G401 (cell line): ENCODE measurements at regions not wholly inside any gene's neighbourhood (a gene's known extent, or its start where the extent isn't known, plus 50 kb on each side); places are given as distances from the start of the nearest gene placed in this dataset.
"Not testable (repeated sequence)": the region's sequence is repeated elsewhere in the genome, so short reads cannot be mapped to it uniquely, and the experiment has no call there.

Experiments used
- DNase-seq: peaks from one replicate; pipeline ENCODE4 v3.0.0-alpha.2; 2015; ENCODE audit warnings: low spot score
- in situ Hi-C: cut with HindIII; loops from 2 replicates; pipeline ENCODE4 v1.10.0; 2016; ENCODE audit warnings: low sequenced_read_pairs, mixed read lengths

DNA sequence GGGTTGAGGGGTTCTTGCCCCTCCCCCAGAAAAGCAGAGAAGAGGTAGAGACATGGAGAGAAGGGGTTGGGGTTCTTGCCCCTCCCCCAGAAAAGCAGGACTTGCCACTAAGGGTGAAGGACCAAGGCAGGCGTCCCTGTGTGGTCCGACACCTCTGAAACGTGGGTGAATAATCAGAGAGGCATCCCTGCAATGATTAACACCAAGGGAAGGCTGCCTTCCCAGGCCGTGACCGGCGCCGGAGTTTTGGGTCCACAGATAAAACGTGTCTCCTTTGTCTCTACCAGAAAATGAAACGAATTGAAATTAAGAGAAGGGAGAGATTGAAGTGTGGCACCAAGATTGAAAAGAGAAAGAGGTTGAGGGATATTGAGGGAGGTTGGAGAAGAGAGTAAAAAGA is 778.2 kb downstream of the UQCRFS1 start:
- DNase-seq, in situ Hi-C loops: not testable (repeated sequence)

GRCh38 chr19:28434365-28434764 is 778.6 kb downstream of the UQCRFS1 start:
- in situ Hi-C loops, DNase-seq: not testable (repeated sequence)

- in situ Hi-C loops, DNase-seq: not testable (repeated sequence)
Observed at GRCh38 chr19:28433166-28433565, 779.8 kb downstream of the UQCRFS1 start.

GRCh38 chr19:28430214-28430613 is 782.7 kb downstream of the UQCRFS1 start:
- in situ Hi-C loops = no loop called here
- DNase-seq = no peak

GRCh38 chr19:28429356-28429755 is 783.6 kb downstream of the UQCRFS1 start:
- in situ Hi-C loops = no loop called here

GRCh38 chr19:28428663-28429348 is 784.1 kb downstream of the UQCRFS1 start:
- in situ Hi-C loops = no loop called here
- DNase-seq = no peak

More at GRCh38 chr19:28429356-28429755, 783.6 kb downstream of the UQCRFS1 start:
- no peak for DNase-seq

DNA sequence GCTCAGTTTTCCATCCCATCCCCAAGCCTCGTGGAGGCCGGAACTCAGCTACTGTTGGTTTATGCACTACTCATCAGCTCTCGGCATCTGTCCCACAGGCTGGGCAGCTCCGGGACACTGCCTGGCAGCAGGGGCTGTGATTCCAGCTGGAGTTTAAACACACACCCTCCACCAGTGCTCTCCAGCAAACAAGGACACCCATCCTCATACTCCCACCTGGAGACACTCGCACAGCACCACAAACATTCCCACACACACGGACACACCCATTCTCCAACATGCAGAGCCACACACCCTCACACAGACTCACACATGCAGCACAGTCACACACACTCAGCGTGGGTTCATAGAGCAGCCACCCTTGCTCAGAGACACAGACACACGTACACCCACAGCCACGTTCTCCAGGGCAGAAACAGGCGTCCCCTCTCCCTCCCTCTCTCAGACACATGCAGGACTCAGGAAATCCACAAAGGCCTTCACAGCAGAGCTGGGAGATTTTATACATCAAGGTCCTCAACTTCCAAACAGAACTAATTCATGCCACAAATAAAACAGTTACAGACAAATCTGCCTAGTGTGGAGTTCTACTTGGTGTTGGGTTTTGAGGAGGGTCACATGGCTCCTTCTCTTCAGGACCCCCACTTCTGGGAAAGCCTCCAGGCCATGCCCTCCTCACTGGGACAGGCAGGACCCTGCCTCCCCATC is 785.4 kb downstream of the UQCRFS1 start:
- in situ Hi-C loops = no loop called here
- no peak for DNase-seq

DNA sequence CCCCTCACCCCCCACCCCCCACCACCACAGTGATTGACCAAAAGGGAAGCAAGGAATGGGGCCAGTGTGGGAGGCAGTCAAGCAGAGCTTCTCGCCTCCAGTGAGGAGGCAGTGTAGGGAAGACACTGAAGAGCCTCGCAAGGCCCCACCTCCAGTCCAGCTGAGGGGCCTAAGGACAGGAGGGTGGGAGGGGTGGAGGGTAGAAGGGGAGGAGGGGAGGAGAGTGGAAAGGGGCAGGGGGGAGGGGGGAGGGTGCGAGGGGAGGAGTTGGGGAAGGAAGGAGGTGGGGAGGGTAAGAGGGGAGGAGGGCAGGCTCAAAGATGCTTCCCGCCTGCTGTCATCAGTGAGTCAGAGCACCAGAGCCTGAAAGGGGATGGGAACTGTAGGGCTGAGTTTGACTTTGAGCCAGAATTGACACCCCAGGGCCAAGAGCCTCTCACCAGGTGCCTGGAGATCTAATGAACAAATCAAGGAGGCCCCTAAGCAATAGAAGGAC is 786.2 kb downstream of the UQCRFS1 start:
- DNase-seq = no peak
- in situ Hi-C loops = no loop called here

DNA sequence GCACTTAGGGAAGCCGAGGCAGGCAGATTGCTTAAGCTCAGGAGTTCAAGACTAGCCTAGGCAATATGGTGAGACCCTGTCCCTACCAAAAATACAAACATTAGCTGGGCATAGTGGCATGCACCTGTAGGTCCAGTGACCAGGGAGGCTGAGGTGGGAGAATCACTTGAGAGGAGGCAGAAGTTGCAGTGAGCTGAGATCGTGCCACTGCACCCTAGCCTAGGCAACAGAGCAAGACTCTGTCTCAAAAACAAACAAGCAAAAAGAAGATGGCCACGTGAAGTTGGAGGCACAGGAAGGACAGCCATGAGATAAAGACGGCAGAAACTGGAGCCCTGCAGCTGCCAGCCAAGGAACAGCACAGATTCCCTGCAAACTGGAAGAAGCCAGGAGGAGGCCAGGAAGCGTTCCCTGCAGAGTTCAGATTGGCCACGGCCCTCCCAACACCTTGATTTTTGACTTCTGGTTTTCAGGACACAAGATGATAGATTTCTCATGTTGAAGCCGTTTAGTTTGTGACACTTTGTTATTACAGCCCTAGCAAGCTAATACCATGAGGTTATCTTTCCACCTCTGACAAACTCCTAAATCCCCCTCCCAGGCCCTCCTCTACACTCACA is 786.7 kb downstream of the UQCRFS1 start:
- DNase-seq = no peak
- in situ Hi-C loops = no loop called here

DNA sequence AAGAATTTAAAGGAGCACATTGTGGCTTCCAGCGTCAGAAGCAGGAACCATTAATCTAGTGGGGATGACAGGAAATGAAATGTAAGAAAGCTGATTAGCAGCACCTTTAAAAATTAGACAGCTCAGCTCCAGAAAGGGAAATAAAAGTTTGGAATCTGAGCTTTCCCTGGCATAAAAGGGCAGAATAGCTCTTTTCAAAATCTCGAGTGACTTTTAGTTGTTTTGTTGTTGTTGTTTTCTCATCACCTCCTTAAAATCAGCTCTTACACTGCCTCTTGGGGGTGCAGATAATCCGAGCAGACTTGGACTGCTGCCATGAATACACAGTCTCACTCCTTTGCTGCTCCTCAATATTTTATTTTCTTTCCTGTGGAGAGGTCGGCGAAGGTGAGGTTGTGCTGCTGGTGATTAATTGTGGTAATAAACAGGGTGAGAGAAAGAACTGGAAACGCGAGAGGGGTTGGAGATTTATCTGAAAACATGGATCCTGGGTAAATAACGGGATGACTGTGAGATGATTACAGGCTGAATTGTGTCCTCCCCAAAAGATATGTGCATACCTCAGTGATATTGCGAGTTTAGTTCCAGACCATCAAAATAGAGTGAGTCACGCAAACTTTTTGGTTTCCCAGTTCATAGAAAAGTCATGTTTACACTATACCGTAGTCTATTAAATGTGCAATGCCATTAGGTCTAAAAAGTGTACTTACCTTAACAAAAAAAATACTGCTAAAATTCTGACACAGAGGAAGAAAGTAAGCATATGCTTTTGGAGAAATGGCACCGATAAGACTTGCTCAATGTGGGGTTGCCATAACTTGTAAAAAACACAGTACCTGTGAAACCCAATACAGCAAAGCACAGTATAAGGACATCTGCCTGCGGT is 787.7 kb downstream of the UQCRFS1 start:
- in situ Hi-C loops = no loop called here
- DNase-seq = no peak

DNA sequence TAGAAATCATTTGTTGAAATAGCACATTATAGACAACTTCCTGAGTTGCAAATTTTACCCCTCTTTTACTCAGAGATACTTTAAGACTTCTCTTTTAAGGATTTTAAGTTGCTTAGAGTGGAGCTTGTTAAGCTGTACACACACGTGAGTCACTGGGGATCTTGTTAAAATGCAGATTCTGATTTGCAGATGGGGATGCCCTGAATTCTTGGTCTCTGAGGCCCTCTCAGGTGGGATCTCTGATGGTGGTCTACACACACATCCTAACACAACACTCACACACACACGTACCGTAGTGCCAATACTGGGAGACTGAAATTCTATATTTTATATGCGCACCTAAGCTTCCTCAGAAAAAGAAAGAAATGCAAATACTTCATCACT is 788.3 kb downstream of the UQCRFS1 start:
- in situ Hi-C loops = no loop called here
- no peak for DNase-seq

DNA sequence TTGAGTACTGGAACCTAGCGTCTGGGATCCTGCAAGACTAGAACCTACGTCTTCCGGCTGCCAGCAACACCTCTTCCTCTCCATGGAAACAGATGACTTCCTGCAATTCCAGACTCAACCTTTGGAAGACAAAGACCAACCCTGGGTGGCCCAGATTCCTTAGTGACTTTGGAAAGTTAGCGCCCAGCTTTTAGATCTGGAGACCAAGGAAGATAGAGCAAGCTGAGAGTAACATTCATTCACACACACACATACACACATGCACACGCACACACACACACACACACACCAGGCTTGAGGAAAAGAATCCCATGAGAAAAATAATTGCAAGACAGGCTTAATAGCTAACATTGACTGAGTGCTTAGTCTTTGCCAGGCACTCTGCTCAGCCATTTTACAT is 788.9 kb downstream of the UQCRFS1 start:
- in situ Hi-C loops = no loop called here
- no peak for DNase-seq

GRCh38 chr19:28422791-28423650 is 789.9 kb downstream of the UQCRFS1 start:
- in situ Hi-C loops = no loop called here
- no peak for DNase-seq

GRCh38 chr19:28422046-28422445 is 790.9 kb downstream of the UQCRFS1 start:
- DNase-seq = no peak
- in situ Hi-C loops = no loop called here

DNA sequence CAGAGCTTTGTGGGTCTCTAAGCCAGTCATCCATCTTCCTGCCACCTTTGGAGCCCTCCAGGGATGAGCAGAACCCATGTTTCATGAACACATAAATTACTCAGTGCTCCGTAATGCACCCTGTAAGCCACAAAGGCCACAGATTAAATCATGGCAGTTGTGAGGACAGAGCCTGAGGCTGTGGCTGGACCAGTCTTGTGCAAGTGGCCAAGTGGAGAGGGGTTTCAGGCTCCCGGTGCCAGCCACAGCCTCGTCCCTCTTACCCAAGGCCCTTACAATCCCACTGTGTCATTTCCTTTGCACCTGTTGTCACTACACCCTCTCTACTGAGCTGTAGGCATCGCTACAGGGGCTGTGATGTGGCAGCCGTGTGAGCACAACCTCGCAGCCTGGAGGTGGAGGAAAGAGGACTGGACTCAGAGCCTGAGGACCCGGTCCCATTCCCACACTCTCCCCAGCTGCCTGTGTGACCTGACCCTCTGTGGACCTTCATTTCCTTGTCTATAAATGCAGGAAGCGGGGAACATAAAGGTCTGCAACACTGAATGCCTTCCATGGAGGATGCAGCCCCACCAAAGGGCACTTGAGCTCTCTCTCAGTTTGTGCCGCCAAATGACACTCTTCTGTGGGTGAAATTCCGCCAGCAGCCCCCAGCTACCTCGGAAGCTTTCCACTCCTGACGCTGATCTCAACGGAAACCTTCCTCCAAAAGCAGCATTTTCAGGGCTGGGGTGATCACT is 792.0 kb downstream of the UQCRFS1 start:
- DNase-seq = no peak
- in situ Hi-C loops = no loop called here

- DNase-seq = no peak
- in situ Hi-C loops = no loop called here
Observed at GRCh38 chr19:28419312-28419711, 793.6 kb downstream of the UQCRFS1 start.

GRCh38 chr19:28417361-28417760 is 795.6 kb downstream of the UQCRFS1 start:
- in situ Hi-C loops = no loop called here
- no peak for DNase-seq

DNA sequence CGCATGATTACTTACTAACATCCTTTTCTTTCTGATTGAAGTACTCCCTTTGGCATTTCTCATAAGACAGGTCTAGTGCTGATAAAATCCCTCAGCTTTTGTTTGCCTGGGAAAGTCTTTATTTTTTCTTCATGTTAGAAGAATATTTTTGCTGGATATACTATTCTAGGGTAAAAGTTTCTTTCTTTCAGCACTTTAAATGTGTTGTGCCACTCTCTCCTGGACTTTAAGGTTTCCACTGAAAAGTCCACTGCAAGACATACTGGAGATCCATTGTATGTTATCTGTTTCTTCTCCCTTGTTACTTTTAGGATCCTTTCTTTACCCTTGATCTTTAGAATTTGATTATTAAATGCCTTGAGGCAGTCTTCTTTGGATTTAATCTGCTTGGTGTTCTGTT is 796.7 kb downstream of the UQCRFS1 start:
- in situ Hi-C loops = no loop called here
- DNase-seq = no peak
